ENCODE measurements at regions not wholly inside any gene's neighbourhood (a gene's known extent, or its start where the extent isn't known, plus 50 kb on each side); places are given as distances from the start of the nearest gene placed in this dataset.

GRCh38 chr4:35459045-35459444 lies 785.3 kb downstream of the ARAP2 start:
- no peak for TF ChIP-seq FOXM1 (IDR thresholded peaks at IDR 0.05; ENCODE audit: borderline replicate concordance, low read depth)
- TF ChIP-seq, protein P1, sequence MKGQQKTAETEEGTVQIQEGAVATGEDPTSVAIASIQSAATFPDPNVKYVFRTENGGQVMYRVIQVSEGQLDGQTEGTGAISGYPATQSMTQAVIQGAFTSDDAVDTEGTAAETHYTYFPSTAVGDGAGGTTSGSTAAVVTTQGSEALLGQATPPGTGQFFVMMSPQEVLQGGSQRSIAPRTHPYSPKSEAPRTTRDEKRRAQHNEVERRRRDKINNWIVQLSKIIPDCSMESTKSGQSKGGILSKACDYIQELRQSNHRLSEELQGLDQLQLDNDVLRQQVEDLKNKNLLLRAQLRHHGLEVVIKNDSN (IDR thresholded peaks at IDR 0.05): no peak
- TF ChIP-seq ZBTB7A (IDR thresholded peaks at IDR 0.05; ENCODE audit: low read depth): no peak
- TF ChIP-seq NFIC (IDR thresholded peaks at IDR 0.05): no peak
- TF ChIP-seq, protein P2, sequence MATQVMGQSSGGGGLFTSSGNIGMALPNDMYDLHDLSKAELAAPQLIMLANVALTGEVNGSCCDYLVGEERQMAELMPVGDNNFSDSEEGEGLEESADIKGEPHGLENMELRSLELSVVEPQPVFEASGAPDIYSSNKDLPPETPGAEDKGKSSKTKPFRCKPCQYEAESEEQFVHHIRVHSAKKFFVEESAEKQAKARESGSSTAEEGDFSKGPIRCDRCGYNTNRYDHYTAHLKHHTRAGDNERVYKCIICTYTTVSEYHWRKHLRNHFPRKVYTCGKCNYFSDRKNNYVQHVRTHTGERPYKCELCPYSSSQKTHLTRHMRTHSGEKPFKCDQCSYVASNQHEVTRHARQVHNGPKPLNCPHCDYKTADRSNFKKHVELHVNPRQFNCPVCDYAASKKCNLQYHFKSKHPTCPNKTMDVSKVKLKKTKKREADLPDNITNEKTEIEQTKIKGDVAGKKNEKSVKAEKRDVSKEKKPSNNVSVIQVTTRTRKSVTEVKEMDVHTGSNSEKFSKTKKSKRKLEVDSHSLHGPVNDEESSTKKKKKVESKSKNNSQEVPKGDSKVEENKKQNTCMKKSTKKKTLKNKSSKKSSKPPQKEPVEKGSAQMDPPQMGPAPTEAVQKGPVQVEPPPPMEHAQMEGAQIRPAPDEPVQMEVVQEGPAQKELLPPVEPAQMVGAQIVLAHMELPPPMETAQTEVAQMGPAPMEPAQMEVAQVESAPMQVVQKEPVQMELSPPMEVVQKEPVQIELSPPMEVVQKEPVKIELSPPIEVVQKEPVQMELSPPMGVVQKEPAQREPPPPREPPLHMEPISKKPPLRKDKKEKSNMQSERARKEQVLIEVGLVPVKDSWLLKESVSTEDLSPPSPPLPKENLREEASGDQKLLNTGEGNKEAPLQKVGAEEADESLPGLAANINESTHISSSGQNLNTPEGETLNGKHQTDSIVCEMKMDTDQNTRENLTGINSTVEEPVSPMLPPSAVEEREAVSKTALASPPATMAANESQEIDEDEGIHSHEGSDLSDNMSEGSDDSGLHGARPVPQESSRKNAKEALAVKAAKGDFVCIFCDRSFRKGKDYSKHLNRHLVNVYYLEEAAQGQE (IDR thresholded peaks at IDR 0.05; ENCODE audit: low read depth): no peak
- no peak for TF ChIP-seq CEBPB (IDR thresholded peaks at IDR 0.05)
- TF ChIP-seq EP300 (IDR thresholded peaks at IDR 0.05; ENCODE audit: borderline replicate concordance): no peak
- TF ChIP-seq, protein P3, sequence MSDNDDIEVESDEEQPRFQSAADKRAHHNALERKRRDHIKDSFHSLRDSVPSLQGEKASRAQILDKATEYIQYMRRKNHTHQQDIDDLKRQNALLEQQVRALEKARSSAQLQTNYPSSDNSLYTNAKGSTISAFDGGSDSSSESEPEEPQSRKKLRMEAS (IDR thresholded peaks at IDR 0.05): no peak
- TF ChIP-seq YY1 (IDR thresholded peaks at IDR 0.05; ENCODE audit: low read depth): no peak
- TF ChIP-seq EGR1 (IDR thresholded peaks at IDR 0.05): no peak
- no peak for TF ChIP-seq TCF12 (IDR thresholded peaks at IDR 0.05; ENCODE audit: low read depth)
- no peak for TF ChIP-seq TEAD4 (IDR thresholded peaks at IDR 0.05)
- no peak for TF ChIP-seq TAF1 (IDR thresholded peaks at IDR 0.05; ENCODE audit: low read depth)
- TF ChIP-seq RAD21 (IDR thresholded peaks at IDR 0.05; ENCODE audit: low read depth): no peak
- no peak for TF ChIP-seq CREB1 (IDR thresholded peaks at IDR 0.05; ENCODE audit: low read depth)

GRCh38 chr4:35461931-35462659 lies 782.2 kb downstream of the ARAP2 start:
- TF ChIP-seq CEBPB (IDR thresholded peaks at IDR 0.05) (no peak), EP300 (IDR thresholded peaks at IDR 0.05; ENCODE audit: borderline replicate concordance) (no peak), YY1 (IDR thresholded peaks at IDR 0.05; ENCODE audit: low read depth) (no peak), RAD21 (IDR thresholded peaks at IDR 0.05; ENCODE audit: low read depth) (no peak), FOXM1 (IDR thresholded peaks at IDR 0.05; ENCODE audit: borderline replicate concordance, low read depth) (no peak), NFIC (IDR thresholded peaks at IDR 0.05) (no peak), ZBTB7A (IDR thresholded peaks at IDR 0.05; ENCODE audit: low read depth) (no peak), TCF12 (IDR thresholded peaks at IDR 0.05; ENCODE audit: low read depth) (no peak), EGR1 (IDR thresholded peaks at IDR 0.05) (no peak), TAF1 (IDR thresholded peaks at IDR 0.05; ENCODE audit: low read depth) (no peak)
- TF ChIP-seq, protein P3 (IDR thresholded peaks at IDR 0.05): no peak
- TF ChIP-seq, protein P2 (IDR thresholded peaks at IDR 0.05; ENCODE audit: low read depth): no peak
- TF ChIP-seq, protein P1 (IDR thresholded peaks at IDR 0.05): no peak

DNA sequence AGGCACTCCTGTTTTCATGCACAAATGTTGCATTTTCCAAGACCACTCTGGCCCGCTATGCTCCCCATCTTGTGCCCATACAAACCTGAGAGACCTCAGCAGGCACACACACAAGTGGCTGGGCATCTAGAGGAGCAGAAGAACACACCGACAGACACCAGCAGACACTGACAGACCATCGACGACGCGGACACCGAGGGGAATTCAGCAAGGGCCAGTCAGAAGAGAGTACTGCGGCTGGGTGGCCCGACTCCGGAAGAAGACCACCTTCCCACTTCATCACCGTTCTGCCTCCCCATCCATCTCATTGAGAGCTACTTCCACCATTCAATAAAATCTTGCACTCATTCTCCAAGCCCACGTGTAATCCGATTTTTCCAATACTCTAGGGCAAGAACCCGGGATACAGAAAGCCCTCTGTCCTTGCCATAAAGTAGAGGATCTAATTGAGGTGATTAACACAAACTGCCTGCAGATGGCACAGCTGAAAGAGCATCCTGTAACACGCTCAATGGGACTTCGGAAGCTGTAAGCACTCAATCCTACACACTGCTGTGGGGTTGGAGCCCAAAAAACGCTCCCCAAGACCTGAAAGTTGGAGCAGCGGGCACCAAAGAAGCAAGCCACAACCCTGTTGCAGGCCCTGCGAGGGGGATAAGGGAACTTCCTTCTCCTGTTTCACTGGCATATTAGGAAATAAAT lies 780.9 kb downstream of the ARAP2 start:
- no peak for TF ChIP-seq EGR1 (IDR thresholded peaks at IDR 0.05)

- TF ChIP-seq TCF12 (IDR thresholded peaks at IDR 0.05; ENCODE audit: low read depth): no peak
These were observed 779.3 kb downstream of the ARAP2 start for GRCh38 chr4:35464964-35465528.

- no peak for TF ChIP-seq EGR1 (IDR thresholded peaks at IDR 0.05)
- TF ChIP-seq, protein P3 (IDR thresholded peaks at IDR 0.05): no peak
- TF ChIP-seq CREB1 (IDR thresholded peaks at IDR 0.05; ENCODE audit: low read depth): no peak
These were observed 753.2 kb downstream of the ARAP2 start for GRCh38 chr4:35491093-35491492.

GRCh38 chr4:35493977-35494376 lies 750.3 kb downstream of the ARAP2 start:
- TF ChIP-seq, protein P1 (IDR thresholded peaks at IDR 0.05): no peak
- TF ChIP-seq NFIC (IDR thresholded peaks at IDR 0.05): no peak
- no peak for TF ChIP-seq CEBPB (IDR thresholded peaks at IDR 0.05)
- no peak for TF ChIP-seq EP300 (IDR thresholded peaks at IDR 0.05; ENCODE audit: borderline replicate concordance)
- no peak for TF ChIP-seq RAD21 (IDR thresholded peaks at IDR 0.05; ENCODE audit: low read depth)
- TF ChIP-seq, protein P3 (IDR thresholded peaks at IDR 0.05): no peak
- TF ChIP-seq YY1 (IDR thresholded peaks at IDR 0.05; ENCODE audit: low read depth): no peak
- TF ChIP-seq TCF12 (IDR thresholded peaks at IDR 0.05; ENCODE audit: low read depth): no peak
- no peak for TF ChIP-seq TEAD4 (IDR thresholded peaks at IDR 0.05)
- TF ChIP-seq, protein P2 (IDR thresholded peaks at IDR 0.05; ENCODE audit: low read depth): no peak
- no peak for TF ChIP-seq ZBTB7A (IDR thresholded peaks at IDR 0.05; ENCODE audit: low read depth)
- TF ChIP-seq CREB1 (IDR thresholded peaks at IDR 0.05; ENCODE audit: low read depth): no peak
- TF ChIP-seq EGR1 (IDR thresholded peaks at IDR 0.05): no peak
- no peak for TF ChIP-seq TAF1 (IDR thresholded peaks at IDR 0.05; ENCODE audit: low read depth)
- TF ChIP-seq FOXM1 (IDR thresholded peaks at IDR 0.05; ENCODE audit: borderline replicate concordance, low read depth): no peak
